ENCODE measurements at regions not wholly inside any gene's neighbourhood (a gene's known extent, or its start where the extent isn't known, plus 50 kb on each side); places are given as distances from the start of the nearest gene placed in this dataset.

DNA sequence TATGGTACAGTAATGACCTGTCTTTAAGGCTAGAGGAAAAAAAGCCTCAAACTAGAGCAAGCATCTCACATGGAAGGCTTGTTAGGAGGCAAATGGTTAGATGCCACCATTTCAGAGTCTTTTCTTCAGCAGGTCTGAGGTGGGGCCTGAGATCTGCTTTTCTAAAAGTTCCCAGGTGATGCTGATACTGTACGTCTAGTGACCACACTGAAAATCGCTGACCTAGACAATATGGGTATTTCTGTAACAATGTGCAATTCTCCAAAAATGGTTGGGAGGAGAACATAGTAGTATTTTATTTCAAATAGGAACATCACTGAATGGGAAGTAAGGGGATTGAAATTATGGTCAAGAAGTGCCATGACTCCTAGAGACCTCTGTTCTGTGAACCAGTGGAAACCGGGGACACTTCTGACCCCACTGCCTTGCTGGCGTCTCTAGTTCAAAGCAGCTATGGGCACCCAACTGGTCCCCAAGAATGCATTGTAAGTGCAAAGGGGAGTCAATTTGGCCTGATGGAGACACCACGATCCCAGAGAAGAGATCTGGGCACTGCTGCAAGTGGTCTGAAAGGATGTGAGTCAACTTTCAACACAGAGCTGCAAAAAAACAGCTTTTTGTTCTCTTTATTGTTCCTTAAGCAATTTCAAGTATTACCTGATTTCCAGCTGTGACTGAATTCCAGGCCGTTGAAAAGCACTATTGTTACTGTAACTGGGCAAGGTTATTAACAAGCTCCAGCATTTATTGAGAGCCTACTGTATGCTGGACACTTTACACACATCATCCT, 54.4 kb upstream of the PLEKHG7 start:
- TF ChIP-seq POLR2A (IDR thresholded peaks at IDR 0.05), result no peak
- TF ChIP-seq CTCF (IDR thresholded peaks at IDR 0.05), result no peak

Data from thyroid gland (tissue), 4 donors.